ENCODE measurements at regions not wholly inside any gene's neighbourhood (a gene's known extent, or its start where the extent isn't known, plus 50 kb on each side); places are given as distances from the start of the nearest gene placed in this dataset.
A peak's percentile ranks its signal among the peaks of the same experiment; 100 is the strongest.

GRCh38 chr6:4613381-4613780 lies 162.8 kb upstream of the CDYL start:
- DNase-seq (ENCODE audit: low spot score in 2 of 2): no peak
- H3K4me3 ChIP-seq (ENCODE audit: low read depth, poor library complexity, severe bottlenecking): no peak overlapping the region
- intact Hi-C loops (cut with DNase I; ENCODE audit: low total_unique reads): no loop called here
- TF ChIP-seq POLR2A (IDR thresholded peaks at IDR 0.05): no peak
- WGBS, 2 donors: 97% methylated on average over 2 of the region's 2 CpGs

GRCh38 chr6:4612636-4613171 lies 163.5 kb upstream of the CDYL start:
- H3K4me3 ChIP-seq (ENCODE audit: low read depth, poor library complexity, severe bottlenecking): no peak overlapping the region
- DNase-seq (ENCODE audit: low spot score in 2 of 2): peak in 1 of 2 donors; percentile 32
- intact Hi-C loops (cut with DNase I; ENCODE audit: low total_unique reads): no loop called here
- TF ChIP-seq POLR2A (IDR thresholded peaks at IDR 0.05) (no peak), CTCF (IDR thresholded peaks at IDR 0.05) (no peak)
- WGBS, 2 donors: 65 to 67% methylated on average over 5 of the region's 5 CpGs

GRCh38 chr6:4611429-4612129 lies 164.6 kb upstream of the CDYL start:
- 38 to 54% methylated on average over 9 of the region's 9 CpGs for WGBS, 2 donors
- intact Hi-C loops (cut with DNase I; ENCODE audit: low total_unique reads): no loop called here
- no peak for TF ChIP-seq POLR2A (IDR thresholded peaks at IDR 0.05)
- TF ChIP-seq CTCF (IDR thresholded peaks at IDR 0.05): no peak
- no peak for DNase-seq (ENCODE audit: low spot score in 2 of 2)
- H3K4me3 ChIP-seq (ENCODE audit: low read depth, poor library complexity, severe bottlenecking): no peak overlapping the region

DNA sequence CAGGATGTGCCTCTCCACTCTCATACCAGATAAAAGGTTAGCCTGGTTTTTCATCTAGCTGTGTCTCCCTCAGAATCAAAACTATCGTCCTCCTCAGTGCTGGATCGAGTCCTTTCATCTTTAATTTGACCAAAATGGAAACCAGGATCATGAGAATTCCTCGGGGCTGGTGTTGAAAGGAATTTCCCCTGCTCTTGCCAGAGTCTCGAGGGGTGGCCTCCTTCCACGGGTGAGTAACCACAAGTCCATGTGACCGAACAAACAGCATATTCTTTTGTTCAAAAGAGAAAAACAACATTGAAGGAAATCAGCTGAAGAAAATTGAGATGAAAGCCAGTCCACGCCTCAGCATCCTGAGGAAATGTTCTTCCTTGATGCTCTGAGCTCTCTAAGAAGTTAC lies 165.9 kb upstream of the CDYL start:
- intact Hi-C loops (cut with DNase I; ENCODE audit: low total_unique reads): no loop called here
- DNase-seq (ENCODE audit: low spot score in 2 of 2): peak; percentile 73 to 90
- 33 to 35% methylated on average over 7 of the region's 7 CpGs for WGBS, 2 donors
- H3K4me3 ChIP-seq (ENCODE audit: low read depth, poor library complexity, severe bottlenecking): no peak overlapping the region
- TF ChIP-seq POLR2A (IDR thresholded peaks at IDR 0.05): no peak
- TF ChIP-seq CTCF (IDR thresholded peaks at IDR 0.05): no peak

DNA sequence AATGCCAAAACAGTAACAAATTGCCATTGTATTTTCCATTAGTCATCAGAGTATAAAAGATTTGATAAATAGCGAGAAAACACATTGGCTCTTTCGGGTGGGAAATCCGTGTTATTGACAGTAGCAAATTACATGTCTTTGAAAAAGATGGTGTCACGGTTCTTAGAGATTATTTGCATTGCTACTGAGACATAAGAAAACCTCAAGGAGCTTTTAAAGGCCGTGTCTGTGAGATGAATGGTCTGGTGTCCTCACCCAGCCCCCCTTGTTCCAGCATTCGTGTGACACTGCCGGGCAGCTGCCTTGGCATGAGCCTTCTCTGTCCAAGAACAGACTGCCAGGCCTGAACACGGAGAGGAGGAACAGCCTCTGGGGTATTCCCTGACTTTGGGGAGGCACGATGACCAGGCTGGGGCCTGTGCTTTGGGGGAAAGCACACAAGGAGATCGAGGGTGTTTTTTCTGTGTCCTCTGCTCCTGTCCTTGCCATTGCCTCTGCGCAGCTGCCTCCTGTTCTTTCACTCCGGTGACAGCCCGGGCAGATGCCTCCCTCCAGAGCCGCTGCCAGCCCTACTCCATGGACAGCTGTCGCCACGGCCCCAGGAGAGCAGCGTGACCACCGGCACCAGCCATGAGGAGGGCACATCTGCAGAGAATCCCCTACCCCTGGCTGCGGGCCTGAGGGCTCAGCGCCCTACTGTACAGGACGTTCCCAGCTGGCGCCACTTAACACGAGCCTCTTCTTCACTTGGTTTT lies 167.7 kb upstream of the CDYL start:
- intact Hi-C loops (cut with DNase I; ENCODE audit: low total_unique reads): no loop called here
- H3K4me3 ChIP-seq (ENCODE audit: low read depth, poor library complexity, severe bottlenecking): no peak overlapping the region
- 83 to 92% methylated on average over 23 of the region's 23 CpGs for WGBS, 2 donors
- no peak for TF ChIP-seq CTCF (IDR thresholded peaks at IDR 0.05)
- no peak for TF ChIP-seq POLR2A (IDR thresholded peaks at IDR 0.05)
- no peak for DNase-seq (ENCODE audit: low spot score in 2 of 2)

- TF ChIP-seq CTCF (IDR thresholded peaks at IDR 0.05) (no peak), POLR2A (IDR thresholded peaks at IDR 0.05) (no peak)
- intact Hi-C loops (cut with DNase I; ENCODE audit: low total_unique reads): no loop called here
- WGBS, 2 donors: 73 to 77% methylated on average over 6 of the region's 6 CpGs
Measured at GRCh38 chr6:4607793-4608192, 168.4 kb upstream of the CDYL start.

More at GRCh38 chr6:4607793-4608192, 168.4 kb upstream of the CDYL start:
- H3K4me3 ChIP-seq (ENCODE audit: low read depth, poor library complexity, severe bottlenecking): no peak overlapping the region
- no peak for DNase-seq (ENCODE audit: low spot score in 2 of 2)

Measured in lower leg skin (tissue), 4 donors.